ENCODE measurements at regions not wholly inside any gene's neighbourhood (a gene's known extent, or its start where the extent isn't known, plus 50 kb on each side); places are given as distances from the start of the nearest gene placed in this dataset.
"Not testable (repeated sequence)": the region's sequence is repeated elsewhere in the genome, so short reads cannot be mapped to it uniquely, and the experiment has no call there.

GRCh38 chr6:6724539-6725467, 136.3 kb downstream of the LY86 start:
- peak; percentile 76 for DNase-seq

GRCh38 chr6:6725468-6726209, 137.1 kb downstream of the LY86 start:
- no peak for DNase-seq

- DNase-seq = no peak
These were observed 139.8 kb downstream of the LY86 start for GRCh38 chr6:6728169-6728941.

GRCh38 chr6:6729971-6730370, 141.5 kb downstream of the LY86 start:
- DNase-seq = no peak

- no peak for DNase-seq
These were observed 142.3 kb downstream of the LY86 start for GRCh38 chr6:6730831-6731230.

GRCh38 chr6:6734479-6735465, 146.3 kb downstream of the LY86 start:
- DNase-seq = no peak

GRCh38 chr6:6736791-6737654, 148.5 kb downstream of the LY86 start:
- DNase-seq = peak; percentile 76

GRCh38 chr6:6737671-6738070, 149.2 kb downstream of the LY86 start:
- DNase-seq = no peak

GRCh38 chr6:6738108-6738507, 149.6 kb downstream of the LY86 start:
- DNase-seq = no peak

GRCh38 chr6:6738922-6739716, 150.6 kb downstream of the LY86 start:
- no peak for DNase-seq

GRCh38 chr6:6740595-6740994, 152.1 kb downstream of the LY86 start:
- no peak for DNase-seq

GRCh38 chr6:6741264-6741663, 152.7 kb downstream of the LY86 start:
- DNase-seq = no peak

GRCh38 chr6:6742535-6742934, 154.0 kb downstream of the LY86 start:
- DNase-seq = no peak

GRCh38 chr6:6744551-6744950, 156.0 kb downstream of the LY86 start:
- no peak for DNase-seq

- DNase-seq = not testable (repeated sequence)
These were observed 157.3 kb downstream of the LY86 start for GRCh38 chr6:6745637-6746332.

- DNase-seq = no peak
These were observed 157.9 kb downstream of the LY86 start for GRCh38 chr6:6746333-6746969.

GRCh38 chr6:6746970-6747338, 158.4 kb downstream of the LY86 start:
- no peak for DNase-seq

GRCh38 chr6:6747371-6747770, 158.9 kb downstream of the LY86 start:
- no peak for DNase-seq

Data from muscle of arm (tissue), 1 donor.